Body of pancreas (tissue), 4 donors: ENCODE measurements at regions not wholly inside any gene's neighbourhood (a gene's known extent, or its start where the extent isn't known, plus 50 kb on each side); places are given as distances from the start of the nearest gene placed in this dataset.

Source experiments
- CTCF ChIP-seq, 7 experiments: fragments of 450-650 bp in 4 of 7; fragments of 200-600 bp in 3 of 7; sonication (generic) in 3 of 7; IDR thresholded peaks; one replicate each; pipeline ENCODE4 v1.5.1; 2016 to 2019; ENCODE audit warnings: antibody characterized with exemption in 7 of 7
- POLR2A ChIP-seq, 3 donors: fragments of 450-650 bp; IDR thresholded peaks; one replicate each; pipeline ENCODE4 v1.6.1; 2016; ENCODE audit warnings: antibody characterized with exemption in 3 of 3, mild to moderate bottlenecking in 2 of 3

DNA sequence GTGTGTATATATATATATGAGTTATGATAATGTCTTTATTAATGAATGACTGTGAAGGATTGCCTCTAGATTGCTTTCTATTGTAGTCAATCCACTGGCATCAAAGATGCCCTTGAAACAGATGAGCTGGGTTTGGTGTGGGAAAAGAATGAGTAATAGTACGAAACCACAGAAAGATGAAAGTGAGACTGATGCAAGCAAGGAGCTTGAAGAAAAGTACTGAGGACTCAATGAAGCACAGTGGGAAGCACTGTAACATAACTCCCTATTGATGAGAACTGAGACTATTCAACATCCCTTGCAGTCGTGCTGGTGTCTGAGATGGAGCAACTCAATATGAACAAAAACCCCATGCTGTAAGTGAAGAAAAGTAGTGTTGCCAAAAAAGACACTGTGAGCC, 1794.2 kb downstream of the SLITRK5 start:
- TF ChIP-seq CTCF (IDR thresholded peaks at IDR 0.05) (no peak), POLR2A (IDR thresholded peaks at IDR 0.05) (no peak)
